ENCODE measurements at regions not wholly inside any gene's neighbourhood (a gene's known extent, or its start where the extent isn't known, plus 50 kb on each side); places are given as distances from the start of the nearest gene placed in this dataset.
"Not testable (repeated sequence)": the region's sequence is repeated elsewhere in the genome, so short reads cannot be mapped to it uniquely, and the experiment has no call there.

GRCh38 chr6:21334651-21335050 lies 258.9 kb upstream of the SOX4 start:
- FAIRE-seq, result no peak

- no peak for FAIRE-seq
These were observed 258.0 kb upstream of the SOX4 start for GRCh38 chr6:21335591-21335990.

GRCh38 chr6:21337263-21337662 lies 256.3 kb upstream of the SOX4 start:
- FAIRE-seq, result no peak

GRCh38 chr6:21340573-21340972 lies 253.0 kb upstream of the SOX4 start:
- FAIRE-seq, result no peak

- FAIRE-seq, result no peak
These were observed 251.6 kb upstream of the SOX4 start for GRCh38 chr6:21341910-21342309.

- FAIRE-seq, result no peak
These were observed 251.1 kb upstream of the SOX4 start for GRCh38 chr6:21342501-21342900.

GRCh38 chr6:21345704-21346103 lies 247.8 kb upstream of the SOX4 start:
- FAIRE-seq, result not testable (repeated sequence)

- no peak for FAIRE-seq
These were observed 245.4 kb upstream of the SOX4 start for GRCh38 chr6:21348146-21348503.

GRCh38 chr6:21348504-21349195 lies 244.9 kb upstream of the SOX4 start:
- FAIRE-seq, result no peak

GRCh38 chr6:21349834-21350233 lies 243.7 kb upstream of the SOX4 start:
- FAIRE-seq, result no peak

- FAIRE-seq, result no peak
These were observed 242.6 kb upstream of the SOX4 start for GRCh38 chr6:21350926-21351325.

- FAIRE-seq, result no peak
These were observed 241.4 kb upstream of the SOX4 start for GRCh38 chr6:21352131-21352530.

- no peak for FAIRE-seq
These were observed 238.7 kb upstream of the SOX4 start for GRCh38 chr6:21354805-21355238.

- no peak for FAIRE-seq
These were observed 237.9 kb upstream of the SOX4 start for GRCh38 chr6:21355638-21356037.

- FAIRE-seq, result no peak
These were observed 236.3 kb upstream of the SOX4 start for GRCh38 chr6:21357262-21357661.

GRCh38 chr6:21359926-21360325 lies 233.6 kb upstream of the SOX4 start:
- FAIRE-seq, result no peak

- FAIRE-seq, result no peak
These were observed 233.2 kb upstream of the SOX4 start for GRCh38 chr6:21360336-21360735.

GRCh38 chr6:21367148-21367547 lies 226.4 kb upstream of the SOX4 start:
- no peak for FAIRE-seq

- FAIRE-seq, result no peak
These were observed 225.8 kb upstream of the SOX4 start for GRCh38 chr6:21367649-21368154.

GRCh38 chr6:21371061-21371460 lies 222.5 kb upstream of the SOX4 start:
- FAIRE-seq, result no peak

GRCh38 chr6:21371676-21372171 lies 221.8 kb upstream of the SOX4 start:
- no peak for FAIRE-seq

- FAIRE-seq, result no peak
These were observed 218.1 kb upstream of the SOX4 start for GRCh38 chr6:21375151-21376116.

GRCh38 chr6:21377356-21377755 lies 216.2 kb upstream of the SOX4 start:
- no peak for FAIRE-seq

All from A204.1 (cell line).